ENCODE measurements at regions not wholly inside any gene's neighbourhood (a gene's known extent, or its start where the extent isn't known, plus 50 kb on each side); places are given as distances from the start of the nearest gene placed in this dataset.

DNA sequence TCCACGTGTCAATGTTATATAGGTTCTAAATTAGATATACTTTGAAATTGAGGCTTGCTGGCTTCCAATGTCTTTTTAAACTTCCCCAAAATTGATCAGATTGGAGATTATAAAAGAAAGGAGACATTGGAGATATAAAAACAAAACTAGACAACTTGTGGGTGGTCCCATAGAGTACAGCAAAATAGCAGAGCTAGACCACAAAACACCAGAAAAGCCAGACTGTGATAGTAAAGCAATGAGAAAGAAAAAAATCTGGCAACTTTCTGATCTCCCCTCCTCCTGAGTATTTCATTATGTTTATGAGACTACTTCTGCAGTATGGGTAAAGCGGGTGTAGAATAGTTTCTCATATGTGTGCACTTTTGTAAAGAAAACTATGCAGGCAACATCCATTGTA lies 713.8 kb upstream of the MEF2C start:
- Histone ChIP-seq H3K27me3 (replicated peaks in 1 of 7) (no peaks in the 10 kb centered on the region), H3K9me3 (peaks cover 0 to 2% (median 0%) of the 10 kb centered on the region in 8 donors), H3K36me3 (no peaks in the 10 kb centered on the region), H3K4me3 (no peak overlapping the region), H3K4me1 (no peaks in the 10 kb centered on the region), H3K27ac (no peak overlapping the region)
- no peak for DNase-seq
- 43 to 88% (median 44%) methylated on average over 2 of the region's 2 CpGs for WGBS, 5 donors
- intact Hi-C loops (cut with DNase I; ENCODE audit: low total_unique reads): no loop called here
- TF ChIP-seq POLR2AphosphoS5 (IDR thresholded peaks at IDR 0.05) (no peak), POLR2A (IDR thresholded peaks at IDR 0.05) (no peak)
- TF ChIP-seq, protein P1, sequence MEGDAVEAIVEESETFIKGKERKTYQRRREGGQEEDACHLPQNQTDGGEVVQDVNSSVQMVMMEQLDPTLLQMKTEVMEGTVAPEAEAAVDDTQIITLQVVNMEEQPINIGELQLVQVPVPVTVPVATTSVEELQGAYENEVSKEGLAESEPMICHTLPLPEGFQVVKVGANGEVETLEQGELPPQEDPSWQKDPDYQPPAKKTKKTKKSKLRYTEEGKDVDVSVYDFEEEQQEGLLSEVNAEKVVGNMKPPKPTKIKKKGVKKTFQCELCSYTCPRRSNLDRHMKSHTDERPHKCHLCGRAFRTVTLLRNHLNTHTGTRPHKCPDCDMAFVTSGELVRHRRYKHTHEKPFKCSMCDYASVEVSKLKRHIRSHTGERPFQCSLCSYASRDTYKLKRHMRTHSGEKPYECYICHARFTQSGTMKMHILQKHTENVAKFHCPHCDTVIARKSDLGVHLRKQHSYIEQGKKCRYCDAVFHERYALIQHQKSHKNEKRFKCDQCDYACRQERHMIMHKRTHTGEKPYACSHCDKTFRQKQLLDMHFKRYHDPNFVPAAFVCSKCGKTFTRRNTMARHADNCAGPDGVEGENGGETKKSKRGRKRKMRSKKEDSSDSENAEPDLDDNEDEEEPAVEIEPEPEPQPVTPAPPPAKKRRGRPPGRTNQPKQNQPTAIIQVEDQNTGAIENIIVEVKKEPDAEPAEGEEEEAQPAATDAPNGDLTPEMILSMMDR (IDR thresholded peaks at IDR 0.05 in 8 of 11, conservative IDR thresholded peaks at IDR 0.05 in 3 of 11): no peak

DNA sequence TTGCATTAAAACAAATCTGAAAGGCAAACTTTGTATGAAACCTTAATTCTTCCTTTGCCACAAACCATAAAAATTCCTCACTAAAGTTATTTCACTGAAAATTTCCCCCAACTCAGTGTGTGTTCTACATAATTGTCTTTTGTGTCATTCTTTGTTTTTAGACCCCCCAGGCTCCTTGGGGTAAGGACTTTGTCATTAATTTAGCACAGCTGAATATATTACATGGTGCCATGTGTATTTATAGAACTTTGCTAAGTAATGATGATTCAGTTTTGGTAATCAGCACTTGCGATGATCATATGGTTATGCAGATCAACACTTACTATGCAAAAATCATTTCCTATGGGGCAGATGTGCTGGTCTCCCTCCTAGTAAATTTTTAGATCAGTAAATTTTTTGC lies 712.1 kb upstream of the MEF2C start:
- no peak overlapping the region for H3K4me3 ChIP-seq
- no peak for DNase-seq
- H3K9me3 ChIP-seq: peaks cover 0 to 20% (median 15%) of the 10 kb centered on the region in 8 donors
- TF ChIP-seq, protein P1 (IDR thresholded peaks at IDR 0.05 in 8 of 11, conservative IDR thresholded peaks at IDR 0.05 in 3 of 11): no peak
- TF ChIP-seq POLR2A (IDR thresholded peaks at IDR 0.05) (no peak), POLR2AphosphoS5 (IDR thresholded peaks at IDR 0.05) (no peak)
- H3K27ac ChIP-seq: no peak overlapping the region
- no peaks in the 10 kb centered on the region for H3K4me1 ChIP-seq
- intact Hi-C loops (cut with DNase I; ENCODE audit: low total_unique reads): no loop called here
- no peaks in the 10 kb centered on the region for H3K36me3 ChIP-seq
- H3K27me3 ChIP-seq (replicated peaks in 1 of 7): no peaks in the 10 kb centered on the region
- WGBS, 5 donors: 72 to 97% (median 84%) methylated on average over 1 of the region's 1 CpG

DNA sequence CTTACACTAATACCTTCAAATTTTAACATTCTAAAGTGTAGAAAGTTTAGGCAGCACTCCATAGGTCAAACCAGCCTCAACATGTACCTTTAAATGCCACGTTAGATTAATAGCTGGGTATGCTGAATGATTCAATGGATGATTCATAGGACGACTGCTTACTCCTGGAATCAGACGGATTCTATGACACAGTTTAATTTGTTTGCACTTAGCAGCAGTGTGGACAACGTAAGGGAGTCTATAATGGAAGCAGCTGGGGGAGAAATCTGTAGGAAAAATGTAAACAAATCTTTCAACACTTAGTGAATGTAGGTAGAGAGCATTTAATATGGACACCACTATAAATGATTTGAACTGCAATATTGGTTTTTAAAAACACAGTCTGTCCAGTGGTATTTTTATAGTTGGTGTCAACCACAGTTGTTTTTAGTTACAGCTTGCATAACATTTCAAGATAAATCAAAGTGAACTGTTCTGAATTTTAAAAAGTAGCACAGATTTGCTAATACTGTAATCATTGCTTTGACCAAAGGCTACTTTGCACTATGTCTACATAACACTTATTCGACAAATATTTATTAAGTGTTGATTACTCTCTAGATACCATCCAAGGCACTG lies 701.5 kb upstream of the MEF2C start:
- WGBS, 5 donors: 69 to 86% (median 81%) methylated on average over 5 of the region's 5 CpGs
- Histone ChIP-seq H3K4me3 (no peak overlapping the region), H3K9me3 (peaks cover 0 to 8% (median 0%) of the 10 kb centered on the region in 8 donors), H3K27ac (no peak overlapping the region), H3K27me3 (replicated peaks in 1 of 7) (no peaks in the 10 kb centered on the region), H3K36me3 (no peaks in the 10 kb centered on the region), H3K4me1 (no peaks in the 10 kb centered on the region)
- intact Hi-C loops (cut with DNase I; ENCODE audit: low total_unique reads): no loop called here
- no peak for DNase-seq
- TF ChIP-seq POLR2AphosphoS5 (IDR thresholded peaks at IDR 0.05) (no peak), POLR2A (IDR thresholded peaks at IDR 0.05) (no peak)
- TF ChIP-seq, protein P1 (IDR thresholded peaks at IDR 0.05 in 8 of 11, conservative IDR thresholded peaks at IDR 0.05 in 3 of 11): no peak

DNA sequence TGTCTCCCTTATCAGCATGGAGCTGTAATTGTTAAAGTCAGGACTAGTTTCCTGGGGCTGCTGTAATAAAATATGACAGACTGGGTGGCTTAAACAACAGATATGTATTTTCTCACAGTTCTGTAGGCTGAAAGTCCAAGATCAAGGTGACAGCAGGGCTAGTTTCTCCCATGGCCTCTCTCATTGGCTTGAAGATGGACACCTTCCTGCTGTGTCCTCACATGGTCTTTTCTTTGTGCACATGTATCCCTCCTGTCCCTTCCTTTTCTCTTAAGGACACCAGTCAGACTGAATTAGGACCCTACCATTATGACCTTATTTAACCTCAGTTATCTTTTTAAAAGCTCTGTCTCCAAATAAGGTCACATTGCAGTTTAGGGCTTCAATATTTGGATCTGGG lies 700.5 kb upstream of the MEF2C start:
- H3K27me3 ChIP-seq (replicated peaks in 1 of 7): no peaks in the 10 kb centered on the region
- TF ChIP-seq, protein P1 (IDR thresholded peaks at IDR 0.05 in 8 of 11, conservative IDR thresholded peaks at IDR 0.05 in 3 of 11): no peak
- TF ChIP-seq POLR2AphosphoS5 (IDR thresholded peaks at IDR 0.05) (no peak), POLR2A (IDR thresholded peaks at IDR 0.05) (no peak)
- peaks cover 0 to 8% (median 0%) of the 10 kb centered on the region in 8 donors for H3K9me3 ChIP-seq
- no peak overlapping the region for H3K4me3 ChIP-seq
- no peak overlapping the region for H3K27ac ChIP-seq
- no peaks in the 10 kb centered on the region for H3K36me3 ChIP-seq
- intact Hi-C loops (cut with DNase I; ENCODE audit: low total_unique reads): no loop called here
- DNase-seq: no peak
- no peaks in the 10 kb centered on the region for H3K4me1 ChIP-seq

All from spleen (tissue), 11 donors.